H1 (cell line): ENCODE measurements at regions not wholly inside any gene's neighbourhood (a gene's known extent, or its start where the extent isn't known, plus 50 kb on each side); places are given as distances from the start of the nearest gene placed in this dataset.

Experiments
- CTCF ChIA-PET: fragments of 300-600 bp; sonication (Branson Sonifier 250); formaldehyde crosslinking; loops from one replicate; lab custom pipeline; 2021; ENCODE audit not compliant: partially characterized antibody; lab: Charles Lee
- POLR2A ChIA-PET: fragments of 300-600 bp; sonication (Branson Sonifier 250); formaldehyde crosslinking; loops from one replicate; lab custom pipeline; 2021; ENCODE audit warnings: inconsistent platforms; ENCODE audit not compliant: partially characterized antibody; lab: Charles Lee
- DNase-seq, 2 experiments: peaks; one replicate each; pipeline versions ENCODE4 v3.0.0 to v3.0.0-alpha.2; 2010 to 2022; ENCODE audit warnings: low spot score in 2 of 2, low read depth in 1 of 2, mixed read lengths in 1 of 2
- FAIRE-seq: peaks from 2 replicates; lab custom pipeline; 2011; peaks lifted over from hg19 to GRCh38; lab: Jason Lieb, UNC
- H2AFZ ChIP-seq: 2 replicates; pipeline ENCODE4 v1.8.1; 2012; ENCODE audit warnings: low read length, inconsistent platforms
- H2AK5ac ChIP-seq: 2 replicates; pipeline ENCODE4 v1.6.1; 2013; ENCODE audit warnings: low read depth, low read length
- H2BK120ac ChIP-seq: replicated peaks from 2 replicates; pipeline ENCODE3; 2013; ENCODE audit warnings: low read depth, low read length, inconsistent platforms
- H2BK12ac ChIP-seq: 2 replicates; pipeline ENCODE4 v1.6.1; 2013; ENCODE audit warnings: low read depth, low read length
- H2BK15ac ChIP-seq: 2 replicates; pipeline ENCODE4 v1.6.1; 2013; ENCODE audit warnings: low read length
- H2BK20ac ChIP-seq: 2 replicates; pipeline ENCODE4 v1.6.1; 2013; ENCODE audit warnings: low read length
- H2BK5ac ChIP-seq: 2 replicates; pipeline ENCODE4 v1.6.1; 2013; ENCODE audit warnings: low read depth, low read length
- H3K14ac ChIP-seq: 2 replicates; pipeline ENCODE4 v1.6.1; 2013; ENCODE audit warnings: inconsistent platforms; ENCODE audit not compliant: insufficient read length
- H3K18ac ChIP-seq: 2 replicates; pipeline ENCODE4 v1.6.1; 2013; ENCODE audit warnings: low read length; ENCODE audit errors: extremely low read depth
- H3K23ac ChIP-seq: 2 replicates; pipeline ENCODE4 v1.6.1; 2013; ENCODE audit warnings: inconsistent platforms; ENCODE audit not compliant: insufficient read length
- H3K23me2 ChIP-seq: 2 replicates; pipeline ENCODE4 v1.6.1; 2013; ENCODE audit warnings: low read depth, low read length
- H3K27ac ChIP-seq: 2 replicates; pipeline ENCODE4 v1.6.1; 2011; ENCODE audit warnings: low read depth, low read length, inconsistent platforms
- H3K27me3 ChIP-seq, 4 experiments: replicated peaks in 1 of 4; 1 replicate in 1 of 4; 2 replicates in 3 of 4; pipeline versions ENCODE4 v1.6.1 to v1.8.1; 2011 to 2013; ENCODE audit warnings: low read length in 3 of 4, mild to moderate bottlenecking in 3 of 4, inconsistent platforms in 2 of 4, mixed read lengths in 2 of 4, moderate library complexity in 1 of 4; ENCODE audit not compliant: control insufficient read depth in 3 of 4, insufficient read depth in 3 of 4; ENCODE audit errors: extremely low read depth in 1 of 4
- H3K36me3 ChIP-seq, 4 experiments: 2 replicates each; pipeline versions ENCODE4 v1.6.1 to v1.8.1; 2011 to 2013; ENCODE audit warnings: mild to moderate bottlenecking in 4 of 4, low read length in 3 of 4, moderate library complexity in 2 of 4, control low read depth in 1 of 4, inconsistent platforms in 1 of 4; ENCODE audit not compliant: insufficient read depth in 4 of 4, control insufficient read depth in 2 of 4
- H3K4ac ChIP-seq: replicated peaks from 2 replicates; pipeline ENCODE3; 2013; ENCODE audit warnings: low read length, low read depth, mixed read lengths, inconsistent platforms; ENCODE audit not compliant: insufficient read length
- H3K4me1 ChIP-seq, 4 experiments: replicated peaks in 1 of 4; 1 replicate in 1 of 4; 2 replicates in 3 of 4; pipeline versions ENCODE4 v1.6.1 to v1.8.1; 2011 to 2013; ENCODE audit warnings: low read length in 3 of 4, inconsistent platforms in 2 of 4, mixed read lengths in 1 of 4; ENCODE audit not compliant: insufficient read depth in 4 of 4, control insufficient read depth in 3 of 4
- H3K4me2 ChIP-seq, 2 experiments: 2 replicates each; pipeline versions ENCODE4 v1.6.1 to v1.8.1; 2011 to 2013; ENCODE audit warnings: low read depth in 2 of 2, low read length in 2 of 2, control low read depth in 1 of 2, inconsistent platforms in 1 of 2, mild to moderate bottlenecking in 1 of 2; ENCODE audit not compliant: insufficient read depth in 1 of 2
- H3K4me3 ChIP-seq, 4 experiments: fragments of 200-600, 300-600 bp in 1 of 4; sonication (generic), shearing (Covaris generic), sonication (Bioruptor Twin) in 1 of 4; 2 replicates each; pipeline versions ENCODE4 v1.5.1 to v1.8.1; 2011 to 2016; ENCODE audit warnings: low read length in 4 of 4, low read depth in 3 of 4, control low read depth in 2 of 4, inconsistent platforms in 2 of 4, mild to moderate bottlenecking in 2 of 4, mixed read lengths in 1 of 4, moderate library complexity in 1 of 4; ENCODE audit not compliant: insufficient read depth in 2 of 4; ENCODE audit errors: extremely low read depth in 1 of 4
- H3K56ac ChIP-seq: replicated peaks from 2 replicates; pipeline ENCODE3; 2013; ENCODE audit warnings: low read depth, mild to moderate bottlenecking, mixed read lengths, low read length, inconsistent platforms; ENCODE audit not compliant: insufficient read length
- H3K79me1 ChIP-seq: 2 replicates; pipeline ENCODE4 v1.6.1; 2013; ENCODE audit warnings: low read depth, low read length, control low read depth
- H3K79me2 ChIP-seq, 2 experiments: 2 replicates each; pipeline versions ENCODE4 v1.6.1 to v1.8.1; 2012 to 2013; ENCODE audit warnings: low read length in 2 of 2, mild to moderate bottlenecking in 2 of 2, inconsistent platforms in 1 of 2; ENCODE audit not compliant: insufficient read depth in 2 of 2, control insufficient read depth in 1 of 2
- H3K9ac ChIP-seq, 4 experiments: replicated peaks in 1 of 4; 1 replicate in 1 of 4; 2 replicates in 3 of 4; pipeline versions ENCODE4 v1.6.1 to v1.8.1; 2011 to 2013; ENCODE audit warnings: low read depth in 3 of 4, low read length in 3 of 4, control low read depth in 2 of 4, mild to moderate bottlenecking in 2 of 4, moderate library complexity in 2 of 4, inconsistent platforms in 1 of 4; ENCODE audit errors: extremely low read depth in 1 of 4
- H3K9me3 ChIP-seq, 2 experiments: 2 replicates each; pipeline versions ENCODE4 v1.6.1 to v1.8.1; 2012 to 2013; ENCODE audit warnings: mild to moderate bottlenecking in 2 of 2, moderate library complexity in 2 of 2, control low read depth in 1 of 2, inconsistent platforms in 1 of 2, low read depth in 1 of 2, low read length in 1 of 2, mixed read lengths in 1 of 2; ENCODE audit not compliant: insufficient read depth in 2 of 2
- H4K20me1 ChIP-seq, 2 experiments: replicated peaks in 1 of 2; 2 replicates each; pipeline versions ENCODE3 to v1.8.1; 2011 to 2013; ENCODE audit warnings: inconsistent platforms in 2 of 2, low read length in 2 of 2, mild to moderate bottlenecking in 1 of 2; ENCODE audit not compliant: insufficient read depth in 2 of 2, control insufficient read depth in 1 of 2
- H4K5ac ChIP-seq: 2 replicates; pipeline ENCODE4 v1.6.1; 2013; ENCODE audit warnings: low read length, low read depth, mixed read lengths, inconsistent platforms; ENCODE audit not compliant: insufficient read length
- H4K8ac ChIP-seq: 2 replicates; pipeline ENCODE4 v1.8.0; 2013; ENCODE audit warnings: mild to moderate bottlenecking, moderate library complexity, low read length, inconsistent platforms; ENCODE audit not compliant: insufficient read depth; ENCODE audit errors: extremely low read depth
- H4K91ac ChIP-seq: replicated peaks from 2 replicates; pipeline ENCODE3; 2013; ENCODE audit warnings: low read length, mixed read lengths, inconsistent platforms; ENCODE audit not compliant: insufficient read length
- CHD1 ChIP-seq: IDR thresholded peaks from 2 replicates; pipeline ENCODE4 v1.6.1; 2012; ENCODE audit warnings: low read depth, low read length, improper control_type of control experiment
- GABPA ChIP-seq: IDR thresholded peaks from 2 replicates; pipeline ENCODE4 v1.6.1; 2011; ENCODE audit warnings: mild to moderate bottlenecking, low read length, moderate library complexity, borderline replicate concordance; ENCODE audit not compliant: insufficient read depth
- HDAC2 ChIP-seq, 2 experiments: fragments of 300-600 bp in 1 of 2; sonication (generic) in 1 of 2; IDR thresholded peaks; 2 replicates each; pipeline ENCODE4 v1.6.1; 2011 to 2012; ENCODE audit warnings: low read depth in 2 of 2, low read length in 2 of 2, mild to moderate bottlenecking in 2 of 2, moderate library complexity in 2 of 2, borderline replicate concordance in 1 of 2, inconsistent platforms in 1 of 2
- NRF1 ChIP-seq: IDR thresholded peaks from 2 replicates; pipeline ENCODE4 v1.6.1; 2011; ENCODE audit warnings: mild to moderate bottlenecking, low read depth, low read length, improper control_type of control experiment
- RXRA ChIP-seq: IDR thresholded peaks from 2 replicates; pipeline ENCODE4 v1.6.1; 2011; ENCODE audit warnings: low read depth, mild to moderate bottlenecking, low read length, moderate library complexity; ENCODE audit not compliant: insufficient read depth
- SAP30 ChIP-seq: fragments of 300-600 bp; sonication (generic); IDR thresholded peaks from 2 replicates; pipeline ENCODE4 v1.7.1; 2012; ENCODE audit warnings: low read length, moderate library complexity, mild to moderate bottlenecking, inconsistent platforms; ENCODE audit not compliant: insufficient read depth, insufficient replicate concordance
- ZNF274 ChIP-seq: IDR thresholded peaks from 2 replicates; pipeline ENCODE4 v1.7.0; 2012; ENCODE audit warnings: low read length, borderline replicate concordance; ENCODE audit errors: extremely low read depth
- WGBS, 2 experiments: shearing (Covaris generic) in 1 of 2; methylation state at CpG; one replicate each; pipeline versions ENCODE4 v1.1.6 to v1.1.7; 2013 to 2015; ENCODE audit warnings: low lambda C conversion rate in 2 of 2, mixed read lengths in 2 of 2, inconsistent platforms in 1 of 2, low coverage in 1 of 2, missing lambda C conversion rate in 1 of 2; ENCODE audit not compliant: insufficient replicate concordance in 2 of 2, insufficient coverage in 1 of 2, insufficient read length in 1 of 2; ENCODE audit errors: extremely low coverage in 1 of 2, missing lambda C conversion rate in 1 of 2; 5-methylcytosine and 5-hydroxymethylcytosine counted together

DNA sequence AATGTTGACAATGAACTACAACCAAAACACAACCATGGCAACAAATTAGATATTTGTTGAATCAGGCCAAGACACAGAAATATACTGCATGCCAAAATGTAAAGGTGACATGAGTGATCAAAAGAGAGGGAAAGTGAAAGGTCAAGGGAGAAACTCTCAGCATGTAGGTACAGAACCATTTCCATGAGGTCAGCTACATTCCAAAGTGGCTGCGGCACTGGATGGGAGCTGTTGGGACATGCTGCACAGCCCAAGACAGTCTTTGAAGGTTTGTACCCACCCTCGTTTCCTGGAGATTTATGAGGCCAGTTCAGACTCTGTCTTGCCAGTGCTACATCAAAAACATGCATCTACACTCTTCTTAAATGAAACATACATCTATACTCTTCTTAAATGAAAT lies 579.9 kb downstream of the BMP2 start:
- FAIRE-seq = no peak
- H3K79me1 ChIP-seq = no peaks in the 10 kb centered on the region
- no peak overlapping the region for H4K5ac ChIP-seq
- H2BK5ac ChIP-seq = no peak overlapping the region
- H3K4me2 ChIP-seq = no peak overlapping the region
- H3K79me2 ChIP-seq = no peaks in the 10 kb centered on the region
- H4K91ac ChIP-seq = no peak overlapping the region
- no peak overlapping the region for H3K4me3 ChIP-seq
- no peak overlapping the region for H3K14ac ChIP-seq
- H3K27ac ChIP-seq = no peak overlapping the region
- H3K4ac ChIP-seq = no peak overlapping the region
- H4K20me1 ChIP-seq = no peaks in the 10 kb centered on the region
- H2AFZ ChIP-seq = no peak overlapping the region
- no peak overlapping the region for H3K18ac ChIP-seq
- no peaks in the 10 kb centered on the region for H3K36me3 ChIP-seq
- CTCF ChIA-PET = interaction anchor here (0.8 kb wide), 1 partner anchor 581 kb away, joined by 3 read pairs; no protein-coding TSS in a partner anchor
- H2AK5ac ChIP-seq = no peak overlapping the region
- H3K23me2 ChIP-seq = no peaks in the 10 kb centered on the region
- POLR2A ChIA-PET = no interaction called here
- no peak for TF ChIP-seq HDAC2 (IDR thresholded peaks at IDR 0.05; ENCODE audit: borderline replicate concordance in 1 of 2, low read depth in 2 of 2, low read length in 2 of 2)
- TF ChIP-seq SAP30 = no peak
- no peak for TF ChIP-seq CHD1
- no peak for TF ChIP-seq NRF1
- no peak for TF ChIP-seq GABPA
- no peak for TF ChIP-seq ZNF274
- TF ChIP-seq RXRA = no peak
- TF ChIP-seq, all 59 proteins: peak for 0
- H2BK120ac ChIP-seq = no peak overlapping the region
- no peak overlapping the region for H2BK15ac ChIP-seq
- H3K56ac ChIP-seq = no peak overlapping the region
- 89% methylated on average over 2 of the region's 2 CpGs; no CpG with 5 or more reads in 1 of the 2 experiments for WGBS, 2 experiments
- H4K8ac ChIP-seq = no peak overlapping the region
- no peak overlapping the region for H3K23ac ChIP-seq
- no peaks in the 10 kb centered on the region for H3K27me3 ChIP-seq
- H3K9me3 ChIP-seq = no peaks in the 10 kb centered on the region
- H2BK20ac ChIP-seq = no peak overlapping the region
- DNase-seq = no peak
- H2BK12ac ChIP-seq = no peak overlapping the region
- no peaks in the 10 kb centered on the region for H3K4me1 ChIP-seq
- H3K9ac ChIP-seq = no peak overlapping the region
